ENCODE measurements at regions not wholly inside any gene's neighbourhood (a gene's known extent, or its start where the extent isn't known, plus 50 kb on each side); places are given as distances from the start of the nearest gene placed in this dataset.

DNA sequence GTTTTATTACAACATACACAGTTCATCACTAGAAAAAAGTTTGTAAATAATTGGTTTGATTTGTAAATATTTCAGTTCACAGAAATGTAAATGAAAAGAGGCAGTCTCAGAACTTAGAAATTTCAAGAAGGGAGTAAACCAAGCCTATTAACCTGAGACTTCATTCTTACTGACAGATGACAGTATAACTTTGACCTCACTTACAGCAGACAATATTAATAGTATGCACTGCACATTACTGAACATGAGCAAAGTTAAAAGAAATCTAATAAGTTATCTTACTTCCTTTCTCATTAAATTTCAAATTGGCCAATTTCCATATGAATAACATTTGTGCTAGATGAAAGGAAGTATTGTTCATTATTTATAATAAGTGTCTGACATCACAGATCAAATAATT is 235.8 kb downstream of the SLC6A15 start:
- no peak for DNase-seq (ENCODE audit: low read depth in 2 of 2)

DNA sequence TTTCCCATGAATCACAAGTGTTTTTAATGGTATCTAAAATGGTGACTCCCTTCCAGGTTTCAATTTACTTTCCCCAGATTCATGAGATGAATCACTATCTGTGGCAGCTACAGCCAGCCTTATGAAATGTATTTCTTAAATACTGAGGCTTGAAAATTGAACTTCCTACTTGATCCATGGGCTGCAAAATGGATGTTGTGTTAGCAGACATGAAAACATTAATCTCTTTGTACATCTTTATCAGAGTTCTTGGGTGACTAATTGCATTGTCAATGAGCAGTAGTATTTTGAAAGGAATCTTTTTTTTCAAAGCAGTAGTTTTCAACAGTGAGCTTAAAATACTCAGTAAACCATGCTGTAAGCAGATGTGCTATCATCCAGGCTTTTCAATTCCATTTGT is 250.8 kb downstream of the SLC6A15 start:
- DNase-seq (ENCODE audit: low read depth in 2 of 2) = no peak

DNA sequence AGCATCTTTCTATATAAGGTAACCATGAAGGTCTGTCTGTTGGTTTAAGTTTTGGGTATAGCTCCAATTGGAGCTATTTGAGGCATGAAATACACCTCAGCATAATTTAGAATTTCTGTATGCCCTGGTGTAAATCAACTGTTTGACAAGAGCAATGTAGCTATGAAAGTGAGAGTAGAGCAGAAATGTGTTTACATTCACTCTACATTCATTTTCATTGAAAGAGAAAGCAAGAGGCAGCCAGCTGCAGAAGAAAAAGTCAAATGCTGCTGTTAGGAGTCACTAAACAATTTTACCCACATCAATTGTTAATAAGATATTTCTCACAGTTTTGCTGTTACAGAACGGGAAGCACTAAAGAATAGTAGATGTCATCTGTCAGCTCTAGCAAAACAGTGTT is 252.5 kb downstream of the SLC6A15 start:
- no peak for DNase-seq (ENCODE audit: low read depth in 2 of 2)

DNA sequence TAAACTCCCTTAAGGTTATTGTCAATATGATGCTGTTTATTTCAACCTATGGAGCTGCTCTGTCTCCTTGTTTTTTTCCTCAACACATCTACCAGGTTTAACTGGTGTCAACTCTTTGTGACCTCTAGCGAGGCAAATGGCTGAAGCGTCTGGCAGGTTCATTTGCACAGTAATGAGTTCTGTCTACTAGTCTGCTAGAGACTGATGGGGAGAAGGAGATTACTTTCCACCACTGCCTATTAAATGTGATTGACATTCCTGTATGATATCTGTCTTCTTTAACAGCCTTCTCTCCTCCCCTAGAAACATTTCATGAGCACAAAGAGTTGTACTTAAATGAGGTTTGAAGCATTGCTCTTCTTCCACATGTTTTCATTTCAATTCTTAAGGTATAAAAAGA is 253.7 kb downstream of the SLC6A15 start:
- no peak for DNase-seq (ENCODE audit: low read depth in 2 of 2)

DNA sequence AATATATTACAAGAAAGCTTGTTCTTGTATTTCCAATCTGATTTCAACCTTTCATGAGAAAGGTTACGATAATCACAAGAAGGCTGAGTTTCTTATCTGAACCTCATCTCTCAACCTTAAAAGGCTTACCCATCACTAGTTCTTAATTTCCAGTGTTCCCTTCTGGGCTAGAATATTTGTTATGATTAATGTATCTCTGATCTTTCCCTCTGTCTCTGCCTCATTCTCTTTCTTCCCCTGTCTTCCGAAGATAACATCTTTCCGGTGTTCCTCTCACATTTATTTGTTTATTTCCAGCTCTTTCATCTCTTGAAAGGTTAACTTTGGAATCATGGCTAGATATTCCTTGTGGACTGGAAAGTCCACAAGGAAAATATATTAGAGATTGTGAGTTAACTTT is 255.9 kb downstream of the SLC6A15 start:
- no peak for DNase-seq (ENCODE audit: low read depth in 2 of 2)

DNA sequence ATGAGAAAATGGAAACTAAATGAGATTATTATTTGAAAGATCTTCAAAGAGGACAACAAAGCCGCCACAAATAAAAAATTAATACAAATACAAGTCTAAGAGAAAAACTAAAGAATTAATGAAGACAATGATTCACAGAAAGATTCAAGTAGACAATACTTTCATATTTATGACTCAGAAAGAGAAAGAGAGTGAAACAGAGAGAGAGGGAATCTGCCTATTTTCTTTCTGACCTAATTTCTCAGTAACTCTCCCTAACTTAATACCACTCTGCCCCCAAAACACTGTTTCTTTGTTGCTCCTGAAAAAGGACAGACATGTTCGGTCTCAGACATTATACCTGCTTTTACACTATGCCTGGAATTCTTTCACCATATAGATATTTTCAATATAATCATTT is 259.1 kb downstream of the SLC6A15 start:
- no peak for DNase-seq (ENCODE audit: low read depth in 2 of 2)

DNA sequence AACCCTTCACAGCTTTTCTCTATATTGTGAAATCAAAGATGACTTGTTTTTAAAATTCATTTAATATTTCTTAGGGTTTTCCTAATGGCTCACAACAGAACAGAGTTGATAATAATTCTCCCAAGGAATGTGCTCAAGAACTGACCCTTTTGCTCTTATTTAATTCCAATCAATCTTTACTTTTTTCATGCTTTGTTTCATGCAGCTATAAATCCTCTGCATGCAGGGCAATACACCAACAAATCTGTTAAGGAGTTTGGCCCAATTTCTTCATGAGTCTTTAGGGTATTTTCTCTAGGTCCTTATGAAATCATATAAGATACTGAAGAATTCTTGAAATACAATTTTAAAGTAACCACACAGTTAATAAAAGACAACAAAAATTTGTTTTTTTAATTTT is 264.2 kb downstream of the SLC6A15 start:
- no peak for DNase-seq (ENCODE audit: low read depth in 2 of 2)

DNA sequence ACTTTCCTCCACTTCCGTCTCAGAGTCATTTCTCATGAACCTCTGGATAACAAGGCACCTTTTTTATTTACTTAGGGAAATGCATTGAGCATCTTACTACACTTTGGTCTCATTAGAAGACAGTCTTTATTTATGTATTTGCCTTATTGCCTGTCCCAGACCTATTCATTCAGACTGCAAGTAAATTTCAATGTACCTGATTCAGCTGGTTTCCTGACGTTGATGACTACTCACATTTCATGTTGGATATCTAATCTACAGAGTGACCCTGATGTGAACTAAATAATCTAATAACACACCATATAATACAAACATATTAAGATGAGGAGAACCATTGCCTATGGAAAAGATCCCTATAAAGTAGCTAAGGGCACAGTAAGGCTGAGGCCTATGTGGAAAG is 267.7 kb downstream of the SLC6A15 start:
- no peak for DNase-seq (ENCODE audit: low read depth in 2 of 2)

DNA sequence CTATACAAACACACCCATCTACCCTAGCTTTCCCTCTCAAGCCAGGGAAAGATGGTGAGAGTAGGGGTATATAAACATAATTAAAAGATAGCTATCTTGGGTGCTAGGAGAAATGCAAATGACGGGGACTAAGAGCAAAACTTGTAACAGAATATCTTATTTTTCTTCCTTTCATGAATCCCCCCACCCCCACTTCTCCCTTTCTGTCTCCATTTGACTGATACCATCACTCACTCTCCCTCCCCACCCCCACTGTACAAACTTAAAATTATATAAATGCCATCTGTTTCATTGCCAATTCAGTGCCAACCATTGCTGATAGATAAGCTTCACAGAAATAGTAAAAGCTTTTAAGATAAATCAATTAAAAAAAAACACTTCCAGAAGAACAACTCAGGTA is 268.6 kb downstream of the SLC6A15 start:
- DNase-seq (ENCODE audit: low read depth in 2 of 2) = no peak

DNA sequence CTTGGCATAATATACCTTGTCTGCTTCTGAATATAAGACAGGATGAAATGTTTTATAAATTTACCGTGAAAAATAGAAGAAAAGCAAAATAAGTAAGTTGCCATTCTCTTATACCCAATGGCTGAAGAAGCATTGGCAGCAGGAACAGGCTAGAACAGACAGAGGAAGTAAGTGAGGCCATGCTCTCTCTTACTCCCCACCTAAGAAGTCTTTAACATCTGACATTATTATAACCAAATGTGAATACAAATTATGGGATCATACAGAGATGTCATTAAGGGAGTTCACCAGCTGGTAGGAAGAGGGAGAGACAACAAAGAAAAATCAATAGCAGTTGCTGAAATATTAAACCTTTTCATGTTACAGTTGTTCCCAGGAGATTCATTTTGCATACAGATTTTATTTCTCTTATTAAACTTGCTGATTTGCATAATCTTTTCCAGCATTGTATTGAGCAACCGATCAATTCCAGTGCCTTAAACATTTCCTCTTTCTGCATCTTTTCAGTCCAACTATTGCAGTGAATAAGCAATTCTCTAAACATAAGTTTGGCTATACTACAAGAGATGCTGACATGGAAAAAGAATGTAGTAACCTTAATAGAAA is 270.6 kb downstream of the SLC6A15 start:
- DNase-seq (ENCODE audit: low read depth in 2 of 2) = no peak

DNA sequence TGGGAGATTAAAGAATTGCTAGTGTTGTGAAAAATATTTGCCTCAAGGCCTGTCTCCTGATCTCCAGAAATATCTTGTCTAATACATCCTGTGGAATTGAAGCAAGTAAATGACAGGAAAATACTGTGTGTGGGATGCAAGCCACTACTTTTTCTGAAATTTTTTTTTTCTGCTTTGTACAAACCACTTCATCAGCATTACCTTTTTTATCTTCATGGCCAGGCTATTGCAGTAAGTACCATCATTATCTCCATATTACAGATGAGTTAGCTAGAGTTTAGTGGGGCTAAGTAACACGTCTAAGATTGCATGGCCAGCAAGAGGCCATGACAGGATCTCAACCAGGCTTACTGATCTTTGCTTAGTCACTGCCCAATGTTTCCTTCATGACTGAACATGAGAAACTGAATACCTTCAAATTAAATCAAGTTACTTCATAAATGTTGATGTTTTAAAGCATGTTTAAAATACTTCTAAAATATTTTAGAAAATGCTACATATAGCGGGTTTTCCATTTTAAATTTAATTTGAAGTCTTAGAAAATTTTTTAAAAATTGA is 273.7 kb downstream of the SLC6A15 start:
- no peak for DNase-seq (ENCODE audit: low read depth in 2 of 2)

DNA sequence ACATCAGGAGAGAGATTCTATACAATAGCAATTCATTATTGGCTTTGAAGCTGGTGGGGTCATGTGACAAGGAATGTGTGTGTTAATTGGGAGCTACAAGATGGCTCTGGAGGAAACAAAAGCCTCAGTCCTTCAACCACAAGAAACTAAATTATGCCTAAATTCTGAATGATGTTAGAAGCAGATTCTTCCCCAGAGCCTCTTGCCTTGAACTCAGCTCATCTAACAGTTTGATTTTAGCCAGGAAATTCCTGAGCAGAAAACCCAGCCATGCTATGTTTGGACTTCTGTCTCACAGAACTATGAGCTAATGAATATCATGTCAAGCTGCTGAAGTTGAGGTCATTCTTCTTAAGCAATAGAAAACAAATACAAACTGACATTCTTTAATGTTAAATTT is 274.7 kb downstream of the SLC6A15 start:
- DNase-seq (ENCODE audit: low read depth in 2 of 2) = no peak

DNA sequence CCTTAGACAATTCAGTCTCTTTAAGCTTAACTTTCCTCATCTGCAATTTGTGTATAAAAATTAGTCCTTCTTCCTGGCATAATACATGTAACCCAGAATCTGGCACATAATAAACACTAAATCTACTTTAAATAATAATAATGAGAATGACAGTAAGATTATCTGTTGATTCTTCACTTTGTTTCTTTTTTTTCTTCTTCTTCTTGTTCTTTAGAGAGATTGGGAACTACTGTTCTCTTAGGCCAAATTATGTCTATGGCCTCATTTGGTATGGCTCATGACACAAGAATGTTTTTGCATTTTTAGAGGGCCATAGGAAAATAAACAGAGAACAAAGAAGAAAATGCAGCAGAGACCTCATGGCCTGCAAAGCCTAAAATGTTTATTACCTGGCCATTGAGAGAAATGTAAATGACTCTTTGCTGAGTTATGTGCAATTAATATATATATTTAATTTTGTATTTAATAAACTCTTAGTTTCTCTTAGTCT is 275.8 kb downstream of the SLC6A15 start:
- no peak for DNase-seq (ENCODE audit: low read depth in 2 of 2)

DNA sequence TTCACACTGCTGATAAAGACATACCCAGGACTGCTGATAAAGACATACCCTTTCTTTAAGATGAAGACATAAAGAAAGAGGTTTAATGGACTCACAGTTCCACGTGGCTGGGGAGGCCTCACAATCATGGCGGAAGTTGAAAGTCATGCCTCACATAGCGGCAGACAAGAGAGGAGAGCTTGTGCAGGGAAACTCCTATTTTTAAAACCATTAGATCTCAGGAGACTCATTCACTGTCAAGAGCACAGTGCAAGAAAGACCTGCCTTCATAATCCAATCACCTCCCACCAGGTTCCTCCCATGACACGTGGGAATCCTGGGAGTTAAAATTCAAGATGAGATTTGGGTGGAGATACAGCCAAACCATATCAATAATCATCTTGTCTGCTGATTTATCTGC is 278.1 kb downstream of the SLC6A15 start:
- DNase-seq (ENCODE audit: low read depth in 2 of 2) = no peak

DNA sequence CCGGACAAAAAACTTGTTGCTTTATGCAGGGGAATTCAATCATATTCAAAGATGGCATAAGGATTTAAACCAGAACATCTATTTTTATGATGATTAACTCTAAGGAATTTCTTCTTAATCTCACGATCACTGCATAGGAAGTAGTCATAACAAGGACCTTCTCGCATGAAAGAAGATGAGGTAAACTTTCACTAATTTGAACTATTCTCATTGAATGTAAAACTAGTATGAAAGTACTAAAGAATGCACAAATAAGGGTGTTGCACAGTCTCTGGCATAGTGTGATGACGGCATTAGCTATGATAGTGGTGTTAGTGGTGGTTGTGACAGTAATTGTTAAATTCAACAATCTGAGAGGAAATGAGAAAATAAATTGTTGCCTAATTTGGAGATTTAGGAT is 280.0 kb downstream of the SLC6A15 start:
- DNase-seq (ENCODE audit: low read depth in 2 of 2) = no peak

DNA sequence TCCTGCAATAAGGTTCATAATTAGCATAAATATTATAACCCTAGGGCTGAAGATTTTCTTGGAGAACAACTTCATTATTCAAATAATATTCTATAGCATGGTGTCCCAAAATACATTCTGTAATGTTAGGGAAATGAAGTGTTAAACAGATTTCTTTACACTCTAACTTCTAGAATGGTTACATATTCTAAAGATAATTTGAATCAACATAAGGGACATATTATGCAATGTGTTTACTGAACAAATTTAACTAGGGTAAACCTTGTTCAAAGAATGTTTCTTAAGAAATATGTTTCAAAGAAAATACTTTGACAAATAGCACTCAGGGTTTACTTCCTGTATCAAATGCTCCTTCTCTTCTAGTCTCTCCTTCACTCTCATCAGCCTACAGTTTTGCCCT is 281.6 kb downstream of the SLC6A15 start:
- DNase-seq (ENCODE audit: low read depth in 2 of 2) = no peak

DNA sequence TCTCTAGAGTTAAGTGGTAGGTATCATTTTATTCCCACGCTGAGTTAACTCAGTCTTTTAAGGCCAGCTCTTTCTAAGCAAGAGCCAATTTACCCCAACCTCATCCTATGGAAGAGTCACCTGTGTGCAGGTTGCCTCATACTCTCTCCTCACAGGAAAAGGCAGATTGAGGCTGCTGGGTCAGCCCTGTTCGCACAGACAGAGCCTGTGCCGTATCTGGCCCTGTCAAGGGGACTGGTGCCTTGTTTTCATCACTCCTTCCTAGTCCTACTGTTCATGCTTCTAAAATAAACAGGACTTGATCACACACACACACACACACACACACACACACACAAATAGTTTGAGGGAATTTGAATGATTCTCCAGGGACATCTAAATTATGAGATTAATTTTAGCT is 285.0 kb downstream of the SLC6A15 start:
- no peak for DNase-seq (ENCODE audit: low read depth in 2 of 2)

DNA sequence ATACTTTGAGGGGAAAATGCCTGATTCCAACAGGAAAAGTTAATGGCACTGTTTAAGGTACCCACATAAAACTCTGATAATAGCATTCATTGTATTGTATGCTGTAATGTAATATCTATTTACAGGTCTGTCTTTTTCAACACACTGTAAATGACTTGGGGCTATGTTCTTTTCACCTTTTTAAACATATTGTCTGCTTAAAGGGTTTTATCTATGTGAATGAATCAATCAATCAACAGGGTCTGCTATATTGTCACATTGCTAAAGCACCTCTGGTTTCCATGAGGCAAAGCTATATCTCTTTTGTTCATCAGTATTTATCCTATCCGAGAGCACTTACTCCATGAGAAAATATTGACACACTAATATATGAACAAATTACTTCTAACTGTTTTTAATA is 288.0 kb downstream of the SLC6A15 start:
- no peak for DNase-seq (ENCODE audit: low read depth in 2 of 2)

DNA sequence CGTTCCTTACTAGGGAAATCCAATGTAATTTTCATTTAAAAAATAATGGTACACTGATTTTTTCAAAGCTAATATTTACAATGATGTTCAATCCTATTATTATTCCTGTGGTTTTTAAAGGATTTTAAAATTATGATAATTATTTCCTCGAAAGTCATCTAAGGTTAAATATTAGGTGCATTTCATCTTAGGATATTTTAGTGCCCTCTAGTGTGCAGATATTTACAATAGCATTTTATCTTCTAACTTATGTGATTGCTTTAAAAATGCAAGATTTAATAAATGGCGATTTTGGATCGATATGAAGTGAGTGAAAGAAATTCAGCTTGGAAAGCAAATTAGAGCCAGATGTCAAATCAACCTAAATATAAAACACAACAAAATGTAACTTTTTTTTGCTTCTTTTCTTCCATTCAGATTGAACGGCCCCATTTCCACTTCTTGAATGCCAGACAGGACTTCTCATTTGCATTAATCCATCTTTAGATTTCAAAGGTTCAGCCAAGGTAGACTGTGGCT is 293.5 kb downstream of the SLC6A15 start:
- DNase-seq (ENCODE audit: low read depth in 2 of 2) = no peak

DNA sequence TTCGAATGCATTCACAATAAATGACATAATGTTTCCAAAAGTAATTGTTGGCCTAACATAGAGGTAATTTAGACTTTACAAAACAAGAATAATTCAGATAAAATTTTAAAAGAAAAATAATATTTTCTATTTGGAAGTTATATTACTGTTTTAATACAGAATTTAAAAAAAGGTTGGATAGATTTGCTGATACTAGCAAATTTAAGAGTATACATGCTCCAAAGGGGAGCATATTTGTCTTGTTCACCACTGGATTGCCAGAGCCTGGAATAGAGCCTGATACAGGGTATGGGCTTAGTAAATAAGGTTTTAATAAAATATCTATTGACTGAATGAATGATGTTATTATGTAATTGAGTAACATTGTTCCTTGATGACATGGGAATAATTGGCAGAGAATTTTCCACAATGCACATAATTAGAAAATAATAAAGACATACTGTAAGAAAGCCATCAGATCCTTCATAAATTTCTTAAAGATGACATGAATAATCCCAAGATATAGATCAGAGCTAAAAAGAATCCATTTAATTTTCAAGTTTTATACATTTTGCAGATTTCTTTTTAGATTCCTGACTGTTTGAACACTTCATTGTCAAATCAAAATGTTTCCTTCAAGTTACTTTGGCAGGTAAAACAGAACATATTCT is 305.3 kb downstream of the SLC6A15 start:
- DNase-seq (ENCODE audit: low read depth in 2 of 2) = no peak

DNA sequence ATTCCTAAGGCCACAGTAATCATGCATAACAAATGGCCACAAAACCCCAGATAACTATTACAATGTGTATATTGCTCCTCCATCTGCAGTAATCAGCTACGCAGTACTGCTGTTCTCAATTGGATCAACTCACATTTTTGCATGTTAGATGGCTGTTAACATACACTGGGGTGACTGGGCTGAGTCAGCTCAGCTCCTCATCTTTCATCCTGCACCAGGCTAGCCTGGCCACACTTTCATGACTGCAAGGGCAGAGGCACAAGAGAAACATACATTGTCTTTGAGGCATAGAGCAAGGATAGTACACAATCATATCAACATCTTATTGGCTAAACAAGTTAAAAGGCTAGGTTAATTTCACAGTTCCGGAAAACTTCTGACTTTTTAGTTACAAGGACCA is 306.6 kb downstream of the SLC6A15 start:
- no peak for DNase-seq (ENCODE audit: low read depth in 2 of 2)

DNA sequence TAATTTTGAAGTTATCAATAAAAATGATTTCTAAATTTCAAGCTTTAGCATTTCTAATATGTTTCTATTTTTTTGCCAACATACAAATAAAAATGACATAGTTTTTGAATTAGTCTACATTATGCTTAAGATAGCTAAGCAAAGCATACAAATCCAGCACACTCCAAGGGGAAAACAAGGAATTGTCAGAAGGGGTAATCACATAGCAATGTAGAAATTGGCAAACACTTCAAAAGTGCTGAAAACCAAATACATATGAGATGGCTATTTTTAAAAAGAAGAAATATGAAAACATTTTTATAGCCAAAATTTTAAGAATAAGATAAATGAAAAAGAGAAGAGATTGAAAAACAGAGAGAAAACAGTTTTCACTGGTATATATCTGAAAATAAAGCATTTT is 308.0 kb downstream of the SLC6A15 start:
- no peak for DNase-seq (ENCODE audit: low read depth in 2 of 2)

DNA sequence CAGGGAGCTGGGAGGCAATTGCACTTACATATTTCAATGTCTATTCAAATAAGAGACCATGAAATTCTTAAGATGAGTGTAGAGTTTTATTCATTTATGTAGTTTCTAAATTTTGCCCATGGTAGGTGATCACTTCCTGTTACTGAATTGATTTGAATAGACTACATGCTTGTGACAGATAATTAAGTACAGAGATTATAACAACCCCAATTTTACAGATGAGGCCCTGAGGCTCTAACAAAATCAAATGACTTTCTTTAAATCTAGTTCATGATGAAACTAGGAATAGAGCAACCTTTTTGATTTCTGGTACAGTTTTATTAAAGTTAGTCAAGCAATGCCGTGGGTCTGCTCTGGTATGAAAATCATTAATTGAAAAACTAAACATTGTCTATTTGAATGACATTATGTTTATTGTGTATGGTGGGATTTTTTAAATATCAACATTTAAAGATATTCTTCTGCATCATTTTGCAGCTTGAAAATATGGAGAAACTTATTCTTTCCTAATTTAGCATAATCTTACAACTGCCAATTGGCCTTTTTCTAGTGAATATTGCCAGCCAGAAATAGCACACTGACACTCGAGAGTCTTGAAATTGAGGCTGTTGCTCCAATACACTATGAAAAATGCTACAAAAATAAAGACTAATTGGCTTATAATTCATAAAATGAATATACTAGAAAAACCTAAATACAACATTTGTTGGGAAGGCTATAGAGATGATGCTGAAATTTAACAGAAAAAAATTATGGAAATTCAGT is 308.9 kb downstream of the SLC6A15 start:
- DNase-seq (ENCODE audit: low read depth in 2 of 2) = no peak
